ENCODE measurements at regions not wholly inside any gene's neighbourhood (a gene's known extent, or its start where the extent isn't known, plus 50 kb on each side); places are given as distances from the start of the nearest gene placed in this dataset.

DNA sequence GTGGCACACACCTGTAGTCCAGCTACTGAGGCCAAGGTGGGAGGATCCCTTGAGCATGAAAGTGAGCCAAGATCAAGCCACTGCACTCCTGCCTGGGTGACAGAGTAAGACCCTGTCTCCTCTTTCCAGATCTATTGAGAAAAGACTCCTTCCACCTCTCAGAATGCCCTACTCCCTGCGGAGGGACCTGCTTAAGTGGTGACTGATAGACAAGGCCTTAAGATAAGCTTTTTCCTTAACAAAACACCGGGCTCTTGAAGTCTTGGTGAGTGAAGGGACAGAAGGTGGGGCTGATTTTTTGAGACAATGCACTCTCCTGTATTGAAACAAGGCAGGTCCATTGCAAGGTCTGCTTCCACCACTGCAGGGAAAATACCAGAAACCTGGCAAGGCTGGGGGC, 338.4 kb upstream of the FRG2C start:
- TF ChIP-seq, protein P1, sequence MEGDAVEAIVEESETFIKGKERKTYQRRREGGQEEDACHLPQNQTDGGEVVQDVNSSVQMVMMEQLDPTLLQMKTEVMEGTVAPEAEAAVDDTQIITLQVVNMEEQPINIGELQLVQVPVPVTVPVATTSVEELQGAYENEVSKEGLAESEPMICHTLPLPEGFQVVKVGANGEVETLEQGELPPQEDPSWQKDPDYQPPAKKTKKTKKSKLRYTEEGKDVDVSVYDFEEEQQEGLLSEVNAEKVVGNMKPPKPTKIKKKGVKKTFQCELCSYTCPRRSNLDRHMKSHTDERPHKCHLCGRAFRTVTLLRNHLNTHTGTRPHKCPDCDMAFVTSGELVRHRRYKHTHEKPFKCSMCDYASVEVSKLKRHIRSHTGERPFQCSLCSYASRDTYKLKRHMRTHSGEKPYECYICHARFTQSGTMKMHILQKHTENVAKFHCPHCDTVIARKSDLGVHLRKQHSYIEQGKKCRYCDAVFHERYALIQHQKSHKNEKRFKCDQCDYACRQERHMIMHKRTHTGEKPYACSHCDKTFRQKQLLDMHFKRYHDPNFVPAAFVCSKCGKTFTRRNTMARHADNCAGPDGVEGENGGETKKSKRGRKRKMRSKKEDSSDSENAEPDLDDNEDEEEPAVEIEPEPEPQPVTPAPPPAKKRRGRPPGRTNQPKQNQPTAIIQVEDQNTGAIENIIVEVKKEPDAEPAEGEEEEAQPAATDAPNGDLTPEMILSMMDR (IDR thresholded peaks at IDR 0.05): no peak
- no peak for TF ChIP-seq EZH2 (IDR thresholded peaks at IDR 0.05; ENCODE audit: borderline replicate concordance, insufficient read depth, low read depth, low read length, poor library complexity, severe bottlenecking)
- no peak overlapping the region for H3K27ac ChIP-seq (ENCODE audit: low read length in 2 of 2)
- Mint-ChIP-seq H3K9me3 (ENCODE audit: insufficient read depth) (no peaks in the 10 kb centered on the region), H3K4me3 (no peak overlapping the region), H3K27me3 (peaks cover 3% of the 10 kb centered on the region), H3K4me1 (no peaks in the 10 kb centered on the region), H3K27ac (no peak overlapping the region)
- H3K4me2 ChIP-seq (replicated peaks; ENCODE audit: low read depth, low read length, poor library complexity, severe bottlenecking): no peak overlapping the region
- no peaks in the 10 kb centered on the region for H3K9me3 ChIP-seq (ENCODE audit: control extremely low read depth in 1 of 3, control insufficient read depth in 2 of 3, insufficient read depth in 1 of 3, low read length in 2 of 3)
- no peak overlapping the region for H3K4me3 ChIP-seq (ENCODE audit: control extremely low read depth in 1 of 5, extremely low read depth in 1 of 5, insufficient read depth in 1 of 5, low read depth in 2 of 5, low read length in 4 of 5)
- CTCF ChIA-PET: no interaction called here
- H2AFZ ChIP-seq (ENCODE audit: insufficient read depth, low read depth, low read length, poor library complexity, severe bottlenecking): no peak overlapping the region
- H3K4me1 ChIP-seq (ENCODE audit: control insufficient read depth in 2 of 2, insufficient read depth in 2 of 2, low read length in 2 of 2): no peaks in the 10 kb centered on the region
- POLR2A ChIA-PET: no interaction called here
- ATAC-seq (ENCODE audit: low read depth): no peak
- intact Hi-C loops (cut with micrococcal nuclease): no loop called here
- no peaks in the 10 kb centered on the region for H3K79me2 ChIP-seq (ENCODE audit: control insufficient read depth, insufficient read depth, low read length)
- H4K20me1 ChIP-seq (ENCODE audit: control insufficient read depth, insufficient read depth, low read length, poor library complexity, severe bottlenecking): no peaks in the 10 kb centered on the region
- DNase-seq: no peak
- WGBS (ENCODE audit: insufficient coverage): no CpG with 5 or more reads among the region's 2 CpGs
- H3K27me3 ChIP-seq (replicated peaks in 1 of 4; ENCODE audit: control extremely low read depth in 1 of 4, control insufficient read depth in 3 of 4, insufficient read depth in 4 of 4, low read length in 3 of 4): no peaks in the 10 kb centered on the region
- no peak overlapping the region for H3K9ac ChIP-seq (ENCODE audit: low read length)
- no peaks in the 10 kb centered on the region for H3K36me3 ChIP-seq (replicated peaks in 1 of 2; ENCODE audit: control extremely low read depth in 1 of 2, control insufficient read depth in 1 of 2, extremely low read depth in 1 of 2, insufficient read depth in 2 of 2, low read length in 1 of 2)

DNA sequence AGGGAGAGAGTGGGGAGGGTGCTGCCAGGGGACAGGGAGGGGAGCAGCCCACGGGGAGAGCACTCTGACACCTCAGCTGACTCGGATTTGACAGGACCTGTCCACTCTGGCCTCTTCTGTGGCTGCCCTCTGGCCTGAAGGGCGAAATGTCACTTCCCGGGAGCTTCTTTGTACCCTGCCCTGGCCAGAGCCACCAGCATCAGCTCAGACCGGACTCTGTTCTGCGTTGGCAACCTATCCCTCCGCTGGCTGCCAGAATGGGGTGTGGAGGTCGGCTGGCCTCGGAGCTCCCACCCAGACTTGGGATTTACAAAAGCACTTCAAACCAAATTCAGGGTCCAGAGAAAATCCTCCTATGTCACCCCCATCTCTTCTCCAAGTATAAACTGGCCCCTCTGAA, 336.7 kb upstream of the FRG2C start:
- no peak overlapping the region for H2AFZ ChIP-seq (ENCODE audit: insufficient read depth, low read depth, low read length, poor library complexity, severe bottlenecking)
- H4K20me1 ChIP-seq (ENCODE audit: control insufficient read depth, insufficient read depth, low read length, poor library complexity, severe bottlenecking): no peaks in the 10 kb centered on the region
- POLR2A ChIA-PET: no interaction called here
- H3K36me3 ChIP-seq (replicated peaks in 1 of 2; ENCODE audit: control extremely low read depth in 1 of 2, control insufficient read depth in 1 of 2, extremely low read depth in 1 of 2, insufficient read depth in 2 of 2, low read length in 1 of 2): no peaks in the 10 kb centered on the region
- Mint-ChIP-seq H3K4me1 (no peaks in the 10 kb centered on the region), H3K4me3 (no peak overlapping the region), H3K27ac (no peak overlapping the region), H3K27me3 (peaks cover 3% of the 10 kb centered on the region), H3K9me3 (ENCODE audit: insufficient read depth) (no peaks in the 10 kb centered on the region)
- ATAC-seq (ENCODE audit: low read depth) (no peak), DNase-seq (no peak)
- TF ChIP-seq EZH2 (IDR thresholded peaks at IDR 0.05; ENCODE audit: borderline replicate concordance, insufficient read depth, low read depth, low read length, poor library complexity, severe bottlenecking): no peak
- TF ChIP-seq, protein P1 (IDR thresholded peaks at IDR 0.05): no peak
- no peaks in the 10 kb centered on the region for H3K79me2 ChIP-seq (ENCODE audit: control insufficient read depth, insufficient read depth, low read length)
- H3K27me3 ChIP-seq (replicated peaks in 1 of 4; ENCODE audit: control extremely low read depth in 1 of 4, control insufficient read depth in 3 of 4, insufficient read depth in 4 of 4, low read length in 3 of 4): no peaks in the 10 kb centered on the region
- no peak overlapping the region for H3K4me2 ChIP-seq (replicated peaks; ENCODE audit: low read depth, low read length, poor library complexity, severe bottlenecking)
- H3K4me1 ChIP-seq (ENCODE audit: control insufficient read depth in 2 of 2, insufficient read depth in 2 of 2, low read length in 2 of 2): no peaks in the 10 kb centered on the region
- CTCF ChIA-PET: no interaction called here
- no peak overlapping the region for H3K27ac ChIP-seq (ENCODE audit: low read length in 2 of 2)
- no peaks in the 10 kb centered on the region for H3K9me3 ChIP-seq (ENCODE audit: control extremely low read depth in 1 of 3, control insufficient read depth in 2 of 3, insufficient read depth in 1 of 3, low read length in 2 of 3)
- no peak overlapping the region for H3K4me3 ChIP-seq (ENCODE audit: control extremely low read depth in 1 of 5, extremely low read depth in 1 of 5, insufficient read depth in 1 of 5, low read depth in 2 of 5, low read length in 4 of 5)
- intact Hi-C loops (cut with micrococcal nuclease): no loop called here
- WGBS (ENCODE audit: insufficient coverage): 89% methylated on average over 9 of the region's 9 CpGs
- H3K9ac ChIP-seq (ENCODE audit: low read length): no peak overlapping the region
